HPDE6-E6E7 (cell line): ENCODE measurements at regions not wholly inside any gene's neighbourhood (a gene's known extent, or its start where the extent isn't known, plus 50 kb on each side); places are given as distances from the start of the nearest gene placed in this dataset.
"Not testable (repeated sequence)": the region's sequence is repeated elsewhere in the genome, so short reads cannot be mapped to it uniquely, and the experiment has no call there.

ENCODE experiments used
- DNase-seq: peaks from one replicate; pipeline ENCODE4 v3.0.0; 2011; ENCODE audit warnings: missing footprints; ENCODE audit errors: extremely low spot score

DNA sequence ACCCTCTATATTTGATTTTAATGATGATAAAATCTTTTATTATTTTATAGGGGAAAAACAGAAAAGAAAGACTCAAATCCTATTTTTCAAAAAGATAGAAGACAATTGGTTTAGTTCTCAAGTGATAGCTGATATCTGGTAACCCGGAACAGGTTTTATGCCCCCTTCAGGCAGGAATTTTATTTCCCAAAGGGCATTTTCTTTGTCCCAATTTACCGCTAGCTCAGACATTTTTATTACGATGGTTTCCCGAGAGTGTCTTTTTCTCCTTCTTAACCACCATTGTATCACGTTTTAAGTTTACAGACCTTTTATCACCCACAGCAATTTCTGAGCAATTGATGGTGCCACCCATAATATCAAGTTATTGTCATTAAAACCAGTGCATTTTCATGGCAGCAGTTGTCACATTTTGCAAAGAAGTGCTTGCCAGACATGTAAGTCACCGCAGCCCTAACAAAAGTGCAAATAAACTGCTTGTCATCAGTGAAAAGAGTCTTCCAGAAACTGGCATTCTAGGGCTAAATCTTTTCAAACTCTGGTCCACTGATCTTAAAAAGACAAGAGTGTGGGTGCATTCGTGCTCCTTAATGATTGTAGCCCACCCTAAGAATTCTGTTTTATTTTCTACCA, 204.8 kb upstream of the VCX start:
- DNase-seq = no peak

DNA sequence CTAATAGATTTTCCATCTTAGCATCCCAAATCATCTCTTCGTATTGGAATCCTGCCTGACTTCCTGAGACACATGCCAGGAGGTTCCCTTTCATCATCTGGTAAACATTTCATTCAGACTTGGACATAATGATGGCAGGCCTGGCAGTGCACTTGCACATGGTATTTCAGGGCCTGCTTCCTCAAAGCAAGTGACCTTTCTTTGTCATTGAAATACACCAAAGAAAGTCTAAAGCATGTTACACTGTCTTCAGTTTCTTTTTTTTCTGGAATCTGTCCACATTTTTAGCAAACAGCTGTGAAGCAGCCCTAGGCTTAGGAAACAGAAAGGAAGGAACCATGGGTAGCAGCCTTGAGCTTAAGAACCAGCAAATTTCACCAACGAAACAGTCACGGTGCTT, 205.9 kb upstream of the VCX start:
- no peak for DNase-seq

DNA sequence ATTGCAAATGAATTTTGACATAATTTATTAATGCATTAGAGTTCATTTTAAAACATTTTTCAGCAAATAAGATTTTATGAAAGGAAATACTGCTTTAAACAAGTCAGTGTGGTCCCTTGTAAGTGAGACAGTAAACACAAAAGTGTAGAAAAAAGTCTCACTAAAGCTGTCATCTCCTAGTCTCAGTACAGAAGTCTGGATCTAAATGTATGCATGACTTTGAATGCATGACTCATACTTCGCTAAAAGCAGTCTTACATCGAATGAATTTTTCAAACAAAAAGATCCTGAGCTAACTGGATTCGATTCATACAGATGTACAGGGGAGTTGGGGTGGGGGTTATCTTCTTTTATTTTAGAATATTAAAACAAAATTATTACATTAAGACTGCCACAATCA, 207.4 kb upstream of the VCX start:
- DNase-seq = no peak

DNA sequence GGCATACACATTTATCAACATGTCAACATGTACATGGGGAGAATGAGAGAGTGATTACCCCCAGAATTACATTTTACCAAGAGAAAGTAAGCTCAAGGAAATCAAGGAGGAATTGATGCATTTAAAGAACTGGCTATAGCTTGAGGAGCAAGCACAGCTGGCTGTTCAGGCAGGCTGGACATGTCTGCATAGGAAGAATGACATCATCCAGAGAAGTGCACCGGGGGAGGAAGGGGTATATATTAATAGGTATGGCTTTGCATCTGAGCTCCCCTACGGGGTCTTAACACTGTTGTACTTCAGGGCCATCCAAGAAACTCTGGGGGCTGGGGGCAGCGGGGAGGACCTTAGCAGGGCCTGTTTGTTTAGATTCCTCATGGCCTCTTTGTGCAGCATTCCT, 222.4 kb upstream of the VCX start:
- DNase-seq = no peak

DNA sequence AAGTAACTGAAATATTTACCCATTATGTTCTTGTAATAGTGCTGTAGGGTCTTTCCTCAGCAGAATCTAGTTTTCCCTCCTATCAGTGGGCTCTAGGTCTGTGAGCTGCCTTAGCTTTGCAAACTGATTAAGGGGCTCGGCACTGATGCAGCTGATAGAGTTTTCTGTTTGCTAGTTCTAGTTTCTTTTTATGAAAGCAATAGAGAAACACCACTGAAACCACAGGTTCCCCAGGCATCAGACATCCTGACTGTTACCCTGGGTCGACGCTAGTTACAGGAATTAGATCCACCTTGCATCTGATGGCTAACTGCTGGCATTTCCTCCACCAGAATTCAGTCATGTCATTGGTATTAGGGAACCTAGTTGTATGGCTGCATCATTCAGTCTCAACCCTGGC, 225.0 kb upstream of the VCX start:
- no peak for DNase-seq

DNA sequence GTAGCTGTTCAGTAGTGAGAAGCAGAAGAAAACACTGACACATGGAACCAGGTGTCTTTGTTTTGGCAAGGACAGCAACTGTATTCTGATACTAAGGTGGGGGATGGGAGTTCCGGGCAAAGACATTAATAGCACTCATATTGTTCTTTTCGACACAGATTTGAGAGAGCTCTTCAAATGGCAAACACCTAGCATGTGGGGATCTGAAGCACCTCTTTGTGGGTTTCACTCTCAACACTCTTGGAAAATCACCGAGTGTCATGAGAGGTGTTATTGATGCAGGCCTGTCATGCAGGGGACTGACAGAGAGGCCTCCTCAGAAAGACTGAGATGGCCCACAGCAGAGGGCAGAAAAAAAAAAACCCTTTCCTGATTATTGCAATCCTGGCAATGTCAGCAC, 228.4 kb upstream of the VCX start:
- DNase-seq = no peak

DNA sequence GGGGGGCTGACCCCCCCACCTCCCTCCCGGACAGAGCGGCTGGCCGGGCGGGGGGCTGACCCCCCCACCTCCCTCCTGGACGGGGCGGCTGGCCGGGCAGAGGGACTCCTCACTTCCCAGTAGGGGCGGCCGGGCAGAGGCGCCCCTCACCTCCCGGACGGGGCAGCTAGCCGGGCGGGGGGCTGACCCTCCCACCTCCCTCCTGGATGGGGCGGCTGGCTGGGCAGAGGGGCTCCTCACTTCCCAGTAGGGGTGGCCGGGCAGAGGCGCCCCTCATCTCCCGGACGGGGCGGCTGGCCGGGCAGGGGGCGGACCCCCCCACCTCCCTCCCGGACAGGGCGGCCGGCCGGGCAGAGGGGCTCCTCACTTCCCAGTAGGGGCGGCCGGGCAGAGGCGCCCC, 234.3 kb upstream of the VCX start:
- DNase-seq = not testable (repeated sequence)

DNA sequence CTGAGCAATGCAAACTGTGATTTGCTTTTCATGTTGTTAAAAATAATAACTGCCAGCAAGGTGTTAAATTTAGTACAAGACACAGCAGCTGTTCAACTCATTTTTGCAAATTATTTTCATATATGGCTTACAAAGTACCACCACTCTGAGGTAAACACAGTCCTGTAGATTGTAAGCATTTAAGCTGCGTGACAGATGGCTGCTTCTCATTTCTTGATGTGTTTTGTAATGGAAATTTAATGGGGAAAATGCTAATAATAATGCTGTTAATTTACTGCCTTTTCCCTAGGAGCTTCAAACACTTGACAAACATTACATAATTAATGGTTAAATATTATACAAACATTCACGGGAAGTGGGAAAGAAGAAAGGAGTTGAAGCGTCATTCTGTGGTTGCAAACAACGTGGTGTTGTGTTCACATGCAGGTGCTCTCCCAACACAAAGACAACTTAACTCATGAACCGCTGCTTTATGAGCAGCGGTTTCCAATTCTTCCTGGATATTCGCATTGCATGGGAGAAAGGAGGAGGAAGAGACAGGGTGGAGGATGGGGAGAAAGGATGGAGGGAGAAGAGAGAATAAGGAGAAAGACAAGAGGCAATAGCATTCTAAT, 236.8 kb upstream of the VCX start:
- no peak for DNase-seq

DNA sequence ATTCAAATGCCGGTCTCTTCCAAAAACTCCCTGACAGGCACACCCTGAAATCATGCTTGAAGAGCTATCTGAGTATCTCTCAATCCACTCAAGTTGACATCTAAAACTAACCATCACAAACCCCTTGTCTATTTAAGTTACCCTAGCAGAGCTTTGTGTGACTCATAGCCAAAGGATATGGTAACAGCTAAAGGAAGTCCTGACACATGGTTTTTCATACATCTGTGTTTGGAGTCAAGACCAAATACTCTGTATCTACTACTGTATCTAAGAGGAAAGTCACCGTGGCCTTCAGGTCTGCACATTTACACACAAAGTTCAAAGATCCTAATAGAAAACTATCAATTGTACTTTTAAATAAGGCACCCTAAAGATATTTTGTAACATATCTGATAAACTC, 239.6 kb upstream of the VCX start:
- DNase-seq = no peak

DNA sequence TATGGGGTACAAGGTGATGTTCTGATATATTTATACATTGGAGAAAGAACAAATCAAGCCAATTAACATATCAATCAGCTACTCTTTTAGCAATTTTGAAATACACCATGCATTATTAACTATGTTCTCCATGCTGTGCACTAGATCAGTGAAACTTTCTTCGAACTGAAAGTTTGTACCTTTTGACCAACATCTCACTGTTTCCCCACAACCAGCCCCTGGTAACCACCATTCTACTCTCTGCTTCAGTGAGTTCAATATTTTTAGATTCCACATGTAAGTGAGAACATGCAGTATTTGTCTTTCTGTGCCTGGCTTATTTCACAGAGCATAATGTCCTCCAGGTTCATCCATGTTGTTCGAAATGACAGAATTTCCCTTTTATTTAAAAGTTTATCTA, 246.1 kb upstream of the VCX start:
- no peak for DNase-seq

DNA sequence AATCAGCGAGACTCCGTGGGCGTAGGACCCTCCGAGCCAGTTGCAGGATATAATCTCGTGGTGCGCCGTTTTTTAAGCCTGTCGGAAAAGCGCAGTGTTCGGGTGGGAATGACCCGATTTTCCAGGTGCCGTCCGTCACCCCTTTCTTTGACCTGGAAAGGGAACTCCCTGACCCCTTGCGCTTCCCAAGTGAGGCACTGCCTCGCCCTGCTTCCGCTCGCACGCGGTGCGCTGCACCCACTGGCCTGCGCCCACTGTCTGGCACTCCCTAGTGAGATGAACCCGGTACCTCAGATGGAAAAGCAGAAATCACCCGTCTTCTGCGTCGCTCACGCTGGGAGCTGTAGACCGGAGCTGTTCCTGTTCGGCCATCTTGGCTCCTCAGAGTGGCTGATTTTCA, 249.6 kb upstream of the VCX start:
- not testable (repeated sequence) for DNase-seq

DNA sequence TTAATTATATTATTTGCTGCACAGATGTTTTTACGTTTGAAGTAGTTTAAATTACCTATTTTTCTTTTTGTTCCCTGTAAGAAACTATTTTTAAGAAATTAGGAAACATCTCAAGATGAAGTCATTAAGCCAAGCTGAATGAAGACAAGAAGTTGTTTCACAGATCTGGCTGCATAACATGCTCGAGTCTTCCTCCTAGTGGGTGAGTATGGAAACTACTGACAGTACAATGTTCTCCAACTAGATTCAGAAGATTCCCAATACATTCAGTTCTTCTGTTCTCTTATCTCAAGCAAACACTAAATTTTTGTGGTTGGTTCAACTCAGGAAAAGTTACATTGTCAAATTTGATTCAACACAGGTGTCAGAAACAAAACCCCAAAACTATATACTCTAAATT, 256.8 kb upstream of the VCX start:
- no peak for DNase-seq

DNA sequence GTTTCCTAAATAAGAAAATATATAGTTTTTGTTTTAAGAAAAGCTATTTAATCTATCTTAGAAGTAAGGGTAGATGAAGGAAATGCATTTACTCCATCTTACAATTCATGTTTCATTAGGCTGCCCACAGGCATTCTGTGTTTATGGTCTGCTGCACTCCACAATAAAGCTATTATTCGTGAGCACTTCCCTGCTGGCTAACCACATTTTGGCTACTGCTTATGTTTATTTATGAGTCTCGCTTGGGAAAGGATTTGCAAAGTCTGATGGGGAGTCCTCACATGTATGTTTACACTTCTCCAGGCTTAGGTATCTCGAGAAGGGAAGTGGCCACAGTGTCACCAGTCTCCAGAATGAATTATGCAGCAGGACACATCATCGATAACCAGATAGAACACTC, 260.8 kb upstream of the VCX start:
- no peak for DNase-seq

DNA sequence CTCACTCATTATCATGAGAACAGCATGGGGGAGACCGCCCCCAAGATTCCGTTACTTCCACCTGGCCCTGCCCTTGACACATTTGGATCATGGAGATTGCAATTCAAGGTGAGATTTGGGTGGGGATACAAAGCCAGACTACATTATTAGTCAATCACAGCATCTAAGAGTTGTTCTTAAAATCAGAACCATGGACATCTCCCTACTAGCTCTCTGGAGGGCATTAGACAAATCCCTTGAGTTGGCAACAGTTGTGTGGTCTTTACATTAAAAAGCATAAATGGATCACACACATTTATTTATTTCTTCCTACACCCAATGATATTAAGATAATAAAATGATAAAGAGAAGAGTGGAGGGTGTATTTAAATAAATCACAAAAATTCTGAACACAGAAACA, 262.8 kb upstream of the VCX start:
- no peak for DNase-seq

DNA sequence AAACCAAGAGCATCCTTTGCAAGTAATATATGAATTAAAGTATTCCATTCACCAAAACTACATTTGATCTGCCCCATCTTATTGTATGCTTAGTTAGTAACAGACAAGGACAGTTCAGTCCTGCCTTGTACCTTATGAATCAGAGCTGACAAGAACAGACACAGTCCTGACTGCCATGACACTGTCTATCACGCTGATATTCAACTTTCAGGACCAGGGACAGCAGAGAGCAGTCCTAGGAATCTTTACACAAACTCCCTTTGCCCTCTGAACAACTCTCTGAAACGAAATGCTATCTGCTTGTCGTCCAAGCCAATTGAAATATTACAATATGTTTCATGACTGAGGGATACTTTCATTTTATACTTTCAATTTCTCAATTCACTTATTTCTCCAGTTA, 268.6 kb upstream of the VCX start:
- peak; percentile 3 for DNase-seq

DNA sequence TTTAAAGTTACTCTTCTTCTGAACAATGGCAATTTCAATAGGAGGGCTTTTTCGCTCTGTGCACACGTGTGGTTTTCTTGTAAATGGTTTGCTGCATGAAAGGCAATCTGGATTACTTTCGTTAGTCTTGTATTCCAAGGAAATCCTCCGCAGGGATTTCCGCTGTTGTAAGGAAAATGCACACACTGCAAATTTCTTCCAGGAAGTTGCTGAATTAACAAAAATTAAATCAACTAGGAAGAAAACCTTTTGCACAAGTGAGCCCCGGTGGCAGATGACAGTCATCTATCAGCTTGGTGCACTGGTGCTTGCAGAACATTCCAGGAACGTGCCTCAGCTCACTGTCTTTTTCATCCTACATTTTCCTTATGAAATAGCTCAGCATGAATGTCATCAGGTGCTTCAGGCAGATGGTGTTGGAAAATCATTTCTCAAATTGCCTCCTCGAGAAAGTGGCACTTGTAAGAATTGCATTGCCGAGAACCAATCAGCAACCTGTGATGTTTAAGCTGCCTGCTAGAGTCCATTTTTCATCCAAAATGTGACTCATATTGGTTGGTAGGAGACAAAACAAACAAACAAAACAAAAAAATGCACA, 272.4 kb upstream of the VCX start:
- no peak for DNase-seq

DNA sequence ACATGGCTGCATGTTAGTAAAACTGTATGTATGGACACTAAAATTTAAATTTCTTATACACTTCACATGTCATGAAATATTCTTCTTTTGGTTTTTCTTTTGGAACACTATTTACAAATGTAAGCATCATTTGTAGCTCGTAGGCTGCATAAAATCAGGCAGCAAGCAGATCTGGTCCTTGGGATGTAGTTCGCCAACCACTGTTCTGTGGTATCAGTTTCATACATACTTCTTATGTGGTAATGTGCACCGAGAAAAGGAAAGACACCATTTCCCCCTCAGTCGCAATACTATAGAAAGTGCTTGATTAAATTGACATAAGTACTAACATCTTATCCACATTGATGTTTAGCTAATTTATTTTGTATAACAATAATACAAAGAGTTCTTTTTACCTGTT, 274.4 kb upstream of the VCX start:
- DNase-seq = no peak

DNA sequence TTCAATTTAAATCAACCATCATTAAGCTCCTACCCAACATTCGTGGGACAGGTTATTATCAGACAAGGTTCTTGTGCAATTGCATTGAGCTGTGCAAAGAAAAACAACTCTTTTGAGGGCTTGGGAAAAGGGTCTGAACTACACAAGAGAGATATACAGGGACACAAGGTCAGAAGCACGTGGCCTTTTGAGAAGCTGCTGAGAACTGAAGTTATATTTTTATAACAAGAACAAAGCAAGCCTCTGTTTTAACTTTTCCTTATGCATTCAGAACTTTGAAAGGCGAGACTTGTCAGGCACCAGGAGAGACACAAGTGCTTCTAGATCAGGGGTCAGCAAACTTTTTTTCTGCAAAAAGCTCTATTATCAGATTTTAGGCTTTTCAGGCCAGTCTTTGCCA, 274.8 kb upstream of the VCX start:
- no peak for DNase-seq

DNA sequence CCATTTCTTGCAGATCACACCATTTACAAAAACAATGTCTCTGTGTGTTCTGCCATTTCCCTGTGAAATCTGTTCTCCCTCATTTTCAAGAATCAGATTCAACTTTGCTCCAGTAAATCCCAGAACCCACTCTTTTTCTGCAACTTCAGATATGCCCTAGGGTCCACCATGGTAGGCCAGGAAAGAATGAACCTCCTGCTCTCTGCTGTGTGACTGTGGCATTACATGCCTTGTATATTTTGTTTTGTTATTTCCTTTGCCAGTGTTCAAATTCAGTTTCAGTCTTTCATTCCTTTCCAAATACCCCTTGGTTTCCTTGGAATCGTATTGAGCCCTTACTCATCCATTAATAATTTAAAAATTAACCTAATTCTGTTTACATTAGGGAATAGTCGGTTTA, 290.2 kb upstream of the VCX start:
- DNase-seq = no peak

DNA sequence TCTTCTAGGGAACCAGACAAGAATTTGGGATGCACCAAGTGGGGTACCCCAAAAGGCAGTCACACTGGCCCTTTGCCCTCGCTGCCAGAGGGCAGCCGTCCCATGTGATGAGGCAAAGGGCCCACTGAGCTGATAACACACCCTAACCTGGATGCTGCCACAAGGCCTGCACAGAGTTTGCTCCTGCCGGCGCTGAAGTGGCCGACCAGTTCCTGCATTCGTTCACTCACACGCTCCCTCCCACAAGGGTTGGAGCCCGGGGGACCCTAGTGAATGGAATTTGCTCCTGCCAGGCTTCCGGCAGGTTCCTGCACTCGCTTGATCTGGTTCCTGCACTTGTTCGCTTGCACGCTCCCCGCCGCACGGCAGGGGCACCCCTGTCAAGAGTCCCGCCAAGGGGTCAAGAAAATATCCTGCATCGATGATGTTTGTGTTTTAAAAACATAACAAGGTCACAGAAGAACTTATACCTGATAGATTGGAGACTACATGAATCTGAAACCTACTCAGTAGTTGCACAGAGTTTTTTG, 296.4 kb upstream of the VCX start:
- DNase-seq = no peak

DNA sequence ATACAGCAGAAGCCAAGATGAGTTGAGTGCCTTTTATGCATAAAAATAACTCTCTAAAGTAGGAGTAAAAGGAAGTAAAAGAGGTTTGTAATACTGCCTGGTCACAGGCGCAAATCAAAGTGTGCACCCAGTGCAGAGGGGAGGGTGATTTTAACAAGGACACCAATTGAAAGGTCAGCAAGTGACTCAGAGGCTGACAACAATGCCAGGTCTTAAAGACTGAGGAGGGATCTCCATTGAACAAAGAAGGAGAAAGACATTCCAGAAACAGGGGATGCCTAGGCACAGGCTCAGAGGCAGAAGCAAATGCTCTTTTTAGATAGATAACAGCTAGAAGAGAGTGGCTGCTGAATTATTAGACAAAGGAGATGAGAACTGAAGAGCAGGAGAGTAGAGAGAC, 297.4 kb upstream of the VCX start:
- DNase-seq = no peak

DNA sequence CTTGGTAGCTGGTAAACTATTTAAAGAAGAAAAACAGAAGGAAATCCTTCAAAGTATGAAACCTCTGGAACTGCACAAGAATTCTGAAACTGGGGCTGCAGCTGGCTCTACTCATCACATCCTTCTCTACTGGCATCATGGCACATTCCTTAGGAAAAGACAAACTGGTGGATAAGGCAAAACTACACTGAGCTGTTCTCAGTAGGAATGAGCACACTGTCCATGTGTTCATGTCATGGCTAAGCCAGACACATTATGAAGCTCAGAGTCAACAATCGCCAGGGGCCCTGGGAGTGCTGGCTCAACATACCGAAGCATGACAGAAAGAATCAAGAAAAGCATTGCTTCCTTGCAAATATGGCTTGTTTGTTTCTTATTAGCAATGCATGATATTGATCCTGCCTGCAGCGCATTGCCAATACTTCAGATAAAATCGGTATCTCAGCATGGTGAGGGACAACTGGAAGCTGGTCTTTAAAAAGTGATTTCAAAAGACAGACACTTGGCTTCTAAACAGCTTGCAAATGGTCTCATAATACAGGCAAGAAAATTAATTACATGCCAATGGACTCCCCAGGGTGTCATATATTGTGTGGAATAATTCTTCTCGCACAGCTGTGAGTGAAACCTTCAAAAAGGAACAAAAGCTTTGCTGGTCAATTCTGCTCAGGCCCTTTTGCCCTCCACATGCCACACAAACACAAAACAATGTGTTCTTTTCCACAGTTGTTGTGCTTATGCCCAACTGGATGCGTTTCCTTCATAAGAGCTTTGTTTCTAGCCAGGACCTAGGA, 300.2 kb upstream of the VCX start:
- DNase-seq = no peak

DNA sequence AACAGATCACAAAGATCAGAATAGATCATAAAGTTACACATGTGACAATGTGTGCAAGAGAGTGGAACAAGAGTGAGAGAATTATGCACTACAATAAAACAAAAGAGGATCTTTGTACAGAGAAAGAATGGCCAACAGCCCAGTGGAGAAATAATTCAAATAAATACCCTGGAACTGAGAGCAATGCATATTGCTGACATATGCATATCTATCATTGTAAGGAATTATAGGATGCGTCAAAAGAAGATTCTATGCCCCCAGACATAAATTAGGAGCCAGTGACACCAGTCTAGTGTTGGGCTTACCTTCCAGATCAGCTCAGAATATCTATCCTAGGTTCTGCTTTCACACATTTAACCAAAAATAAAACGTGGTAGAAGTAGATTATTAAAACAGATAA, 320.1 kb upstream of the VCX start:
- no peak for DNase-seq
